Heart right ventricle (tissue), 16 donors: ENCODE measurements at regions not wholly inside any gene's neighbourhood (a gene's known extent, or its start where the extent isn't known, plus 50 kb on each side); places are given as distances from the start of the nearest gene placed in this dataset.

Source experiments
- ATAC-seq, 8 donors: fragments of 200-7000 bp; cut with Tn5 transposase; one replicate each; pipeline ENCODE4 v1.9.1; 2020; ENCODE audit warnings: mild to moderate bottlenecking in 8 of 8, moderate library complexity in 8 of 8, moderate number of reproducible peaks in 1 of 8
- DNase-seq, 2 donors: peaks; one replicate each; pipeline ENCODE4 v3.0.0-alpha.2; 2020
- H3K27ac ChIP-seq, 10 donors: fragments of 200-600 bp; sonication (generic) in 2 of 10; one replicate each; pipeline versions ENCODE4 v1.5.0 to v1.8.0; 2020 to 2022; ENCODE audit warnings: mild to moderate bottlenecking in 3 of 10
- H3K27me3 ChIP-seq, 7 donors: fragments of 200-600 bp; one replicate each; pipeline ENCODE4 v1.8.0; 2021 to 2022; ENCODE audit warnings: mild to moderate bottlenecking in 2 of 7
- H3K36me3 ChIP-seq, 9 donors: fragments of 200-600 bp; sonication (generic) in 1 of 9; one replicate each; pipeline versions ENCODE4 v1.5.0 to v1.8.0; 2020 to 2022; ENCODE audit warnings: mild to moderate bottlenecking in 2 of 9
- H3K4me1 ChIP-seq, 9 donors: fragments of 200-600 bp; sonication (generic) in 1 of 9; one replicate each; pipeline versions ENCODE4 v1.5.0 to v1.8.0; 2020 to 2022; ENCODE audit warnings: mild to moderate bottlenecking in 4 of 9
- H3K4me3 ChIP-seq, 10 donors: fragments of 200-600 bp; sonication (generic) in 2 of 10; one replicate each; pipeline versions ENCODE4 v1.5.0 to v1.8.0; 2020 to 2022; ENCODE audit warnings: mild to moderate bottlenecking in 7 of 10, moderate library complexity in 2 of 10
- H3K9me3 ChIP-seq, 11 donors: fragments of 200-600 bp in 10 of 11; sonication (generic) in 2 of 11; one replicate each; pipeline versions ENCODE4 v1.5.0 to v1.8.0; 2013 to 2022; ENCODE audit warnings: mild to moderate bottlenecking in 2 of 11, control low read depth in 1 of 11, moderate library complexity in 1 of 11
- WGBS, 2 donors: extraction: QIAGEN DNeasy Blood & Tissue Kit; methylation state at CpG; one replicate each; pipeline ENCODE4 v1.1.7; 2013; ENCODE audit warnings: inconsistent platforms in 1 of 2; 5-methylcytosine and 5-hydroxymethylcytosine counted together
- intact Hi-C, 10 donors: fragments of 100-400 bp; cut with DNase I; formaldehyde crosslinking; loops; one replicate each; pipeline versions ENCODE4 v1.11.1 to v1.14.2; 2022
- TF ChIP-seq, protein P1 (sequence below), 9 donors: fragments of 200-600 bp; sonication (generic) in 2 of 9; IDR thresholded peaks; one replicate each; pipeline versions ENCODE4 v1.5.0 to v1.8.0; 2021 to 2022; ENCODE audit warnings: antibody characterized with exemption in 9 of 9, mild to moderate bottlenecking in 5 of 9, moderate library complexity in 1 of 9
- donor health status: Arrhythmogenic right ventricular cardiomyopathy.
- donor health status: ischemic (EF 13 %, LVEDD 7.1; RV severe dilation, severe dysfunction).
- donor health status: healthy with polysubstance abuse.
- donor health status: DM: no; HTN: yes; CAD: no.
- donor health status: DM: no; HTN: no; CAD: no.
- donor health status: ischemic (EF 25% LVEDD 6.9; RV normal size, moderate dysfunction).
- donor health status: ischemic (EF 25% LVEDD 5.7; RV mildly dilated, moderate dysfunction).
- donor health status: healthy.
- donor health status: DM: yes; HTN: yes; CAD: no.
- donor health status: Ischemic cardiomyopathy.
- donor health status: ischemic (EF 35%, LVEDD 5.7; RV mildly dilated, moderate dysfunction).
- donor health status: nonischemic (EF 11% LVEDD 7.7; RV severe dilation, severe dysfunction).
- donor health status: DM: yes; HTN: yes; CAD: no.
- donor health status: PGD.
- donor health status: ischemic (EF 29% LVEDD 5.4; RV normal size, mild dysfunction).
- donor health status: nonischemic (EF 23%, LVEDD 6.1; RV moderate dilation, normal function).

DNA sequence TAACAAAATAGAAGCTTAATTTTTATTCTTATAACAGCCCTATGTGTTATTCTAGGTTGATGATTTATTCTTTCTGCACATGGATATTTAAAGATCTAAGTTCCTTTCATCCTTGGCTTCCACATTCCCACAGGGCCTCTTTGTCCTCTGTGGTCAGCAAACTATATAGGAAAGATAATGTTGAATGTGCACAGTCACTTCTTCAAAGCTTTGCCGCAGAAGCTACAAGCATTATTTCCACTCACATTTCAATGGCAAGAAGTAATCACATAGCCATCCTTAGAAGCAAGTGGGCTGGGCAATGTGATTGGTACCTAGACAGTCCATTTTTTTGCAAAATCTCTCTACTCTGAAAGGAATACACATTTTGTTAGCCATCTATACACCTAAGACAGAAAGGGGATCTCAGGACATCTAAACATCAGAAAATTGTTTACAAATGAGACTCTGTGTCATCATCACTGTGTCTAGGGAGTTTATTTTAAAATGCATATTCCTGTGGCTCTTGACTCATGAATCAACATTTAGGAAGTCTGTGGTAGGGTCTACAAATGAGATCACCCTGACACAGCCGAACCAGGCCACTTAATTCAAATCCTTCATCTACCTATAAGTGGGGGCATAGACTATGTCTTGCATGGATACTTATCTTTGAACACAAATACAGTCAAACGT lies 1060.5 kb downstream of the XPNPEP1 start:
- 67 to 75% methylated on average over 3 of the region's 3 CpGs for WGBS, 2 donors
- H3K4me1 ChIP-seq: no peaks in the 10 kb centered on the region
- no peak overlapping the region for H3K27ac ChIP-seq
- TF ChIP-seq, protein P1, sequence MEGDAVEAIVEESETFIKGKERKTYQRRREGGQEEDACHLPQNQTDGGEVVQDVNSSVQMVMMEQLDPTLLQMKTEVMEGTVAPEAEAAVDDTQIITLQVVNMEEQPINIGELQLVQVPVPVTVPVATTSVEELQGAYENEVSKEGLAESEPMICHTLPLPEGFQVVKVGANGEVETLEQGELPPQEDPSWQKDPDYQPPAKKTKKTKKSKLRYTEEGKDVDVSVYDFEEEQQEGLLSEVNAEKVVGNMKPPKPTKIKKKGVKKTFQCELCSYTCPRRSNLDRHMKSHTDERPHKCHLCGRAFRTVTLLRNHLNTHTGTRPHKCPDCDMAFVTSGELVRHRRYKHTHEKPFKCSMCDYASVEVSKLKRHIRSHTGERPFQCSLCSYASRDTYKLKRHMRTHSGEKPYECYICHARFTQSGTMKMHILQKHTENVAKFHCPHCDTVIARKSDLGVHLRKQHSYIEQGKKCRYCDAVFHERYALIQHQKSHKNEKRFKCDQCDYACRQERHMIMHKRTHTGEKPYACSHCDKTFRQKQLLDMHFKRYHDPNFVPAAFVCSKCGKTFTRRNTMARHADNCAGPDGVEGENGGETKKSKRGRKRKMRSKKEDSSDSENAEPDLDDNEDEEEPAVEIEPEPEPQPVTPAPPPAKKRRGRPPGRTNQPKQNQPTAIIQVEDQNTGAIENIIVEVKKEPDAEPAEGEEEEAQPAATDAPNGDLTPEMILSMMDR (IDR thresholded peaks at IDR 0.05): no peak
- H3K9me3 ChIP-seq: peaks cover 0 to 13% (median 0%) of the 10 kb centered on the region in 11 donors
- ATAC-seq (no peak), DNase-seq (no peak)
- H3K27me3 ChIP-seq: no peaks in the 10 kb centered on the region
- H3K4me3 ChIP-seq: no peak overlapping the region
- H3K36me3 ChIP-seq: no peaks in the 10 kb centered on the region
- intact Hi-C loops: no loop called here

DNA sequence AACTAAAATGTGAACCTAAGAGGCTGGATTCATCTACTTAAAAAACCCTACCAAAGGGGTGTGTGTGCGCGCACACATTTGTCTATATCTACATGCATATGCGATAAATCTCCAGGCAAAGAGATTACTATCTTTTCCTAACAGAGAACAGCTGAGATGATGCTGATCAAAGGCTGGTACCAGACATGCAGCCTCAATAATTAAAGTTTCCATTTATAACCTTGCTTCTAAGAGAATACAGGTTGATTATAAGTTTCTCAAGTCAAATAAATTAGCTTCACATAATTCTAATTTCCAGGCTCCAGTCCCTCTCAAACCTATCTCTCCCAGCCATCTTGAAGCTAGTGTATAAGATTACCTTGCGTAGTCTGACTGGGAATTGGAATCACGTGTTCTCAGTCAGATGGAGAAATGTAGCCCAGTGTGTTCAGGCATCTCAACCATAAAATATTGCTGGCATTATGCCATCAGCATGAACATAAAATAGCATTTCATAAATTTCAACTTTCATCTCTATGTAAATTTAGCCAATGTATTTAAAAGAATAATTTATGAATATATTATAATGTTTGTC lies 1062.0 kb downstream of the XPNPEP1 start:
- 88 to 95% methylated on average over 5 of the region's 5 CpGs for WGBS, 2 donors
- no peaks in the 10 kb centered on the region for H3K27me3 ChIP-seq
- no peak overlapping the region for H3K4me3 ChIP-seq
- H3K27ac ChIP-seq: no peak overlapping the region
- H3K4me1 ChIP-seq: no peaks in the 10 kb centered on the region
- ATAC-seq (no peak), DNase-seq (no peak)
- H3K9me3 ChIP-seq: peaks cover 0 to 13% (median 0%) of the 10 kb centered on the region in 11 donors
- H3K36me3 ChIP-seq: no peaks in the 10 kb centered on the region
- intact Hi-C loops: no loop called here
- TF ChIP-seq, protein P1 (IDR thresholded peaks at IDR 0.05): no peak

DNA sequence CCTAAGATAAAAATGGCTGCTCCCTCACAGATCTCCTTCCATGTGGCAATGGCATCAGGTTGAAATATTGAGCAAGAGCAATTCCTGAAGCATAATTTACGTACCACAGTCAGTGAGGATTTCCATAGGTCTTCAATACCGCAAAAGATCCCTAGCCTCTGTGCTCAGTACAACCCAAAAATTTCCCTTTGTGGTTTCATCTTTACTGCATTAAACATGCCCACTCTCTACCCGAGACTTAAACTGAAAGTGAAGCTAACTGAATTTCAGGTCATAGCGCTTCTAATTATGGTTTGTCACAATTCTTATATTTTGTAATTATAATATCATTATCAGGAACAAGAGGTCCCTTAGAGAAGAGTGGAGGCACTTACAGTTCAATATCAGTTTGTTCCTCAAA lies 1071.1 kb downstream of the XPNPEP1 start:
- Histone ChIP-seq H3K27me3 (no peaks in the 10 kb centered on the region), H3K4me3 (no peak overlapping the region), H3K4me1 (peaks cover 0 to 11% (median 0%) of the 10 kb centered on the region in 9 donors), H3K9me3 (peaks cover 0 to under 1% (median 0%) of the 10 kb centered on the region in 11 donors), H3K27ac (no peak overlapping the region), H3K36me3 (no peaks in the 10 kb centered on the region)
- intact Hi-C loops: no loop called here
- TF ChIP-seq, protein P1 (IDR thresholded peaks at IDR 0.05): no peak
- no peak for DNase-seq
- ATAC-seq: no peak
- WGBS, 2 donors: 90 to 92% methylated on average over 4 of the region's 4 CpGs

DNA sequence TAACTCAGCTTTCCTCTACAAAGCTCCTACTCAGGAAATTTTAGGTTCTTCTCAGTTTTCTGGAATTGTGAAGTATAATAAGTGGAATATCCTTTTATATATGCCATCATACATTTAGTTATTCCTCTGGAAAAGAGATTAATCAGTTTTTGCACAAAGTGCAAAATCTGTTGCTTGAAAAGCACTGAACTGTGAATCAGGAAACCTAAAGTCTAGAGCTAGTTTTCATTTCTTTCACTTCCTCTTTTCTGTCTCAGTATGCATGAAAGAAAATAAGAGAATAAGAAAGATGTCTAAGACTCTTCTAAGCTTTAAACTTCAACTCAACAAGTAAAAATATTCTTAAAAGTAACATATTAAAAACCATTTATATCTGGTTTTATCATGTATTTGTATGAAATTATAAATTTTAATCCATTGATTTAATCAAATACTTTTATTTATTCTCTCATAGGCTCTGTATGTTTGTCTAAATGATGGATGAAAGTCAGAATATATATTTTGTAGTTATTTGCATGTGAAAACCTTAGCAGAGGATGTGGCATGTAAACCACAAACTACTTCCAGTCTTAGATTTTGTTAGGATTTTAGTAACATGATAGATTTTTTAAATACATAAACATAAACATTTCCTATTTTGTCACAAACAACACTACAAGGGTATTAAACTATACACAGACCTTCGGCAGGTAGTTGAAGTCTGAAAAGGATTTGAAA lies 1073.0 kb downstream of the XPNPEP1 start:
- no peak for ATAC-seq
- intact Hi-C loops: no loop called here
- Histone ChIP-seq H3K4me1 (peaks cover 0 to 11% (median 0%) of the 10 kb centered on the region in 9 donors), H3K27ac (no peak overlapping the region), H3K36me3 (no peaks in the 10 kb centered on the region), H3K9me3 (no peaks in the 10 kb centered on the region), H3K4me3 (no peak overlapping the region), H3K27me3 (no peaks in the 10 kb centered on the region)
- TF ChIP-seq, protein P1 (IDR thresholded peaks at IDR 0.05): no peak
- 89 to 92% methylated on average over 1 of the region's 1 CpG for WGBS, 2 donors
- no peak for DNase-seq
